AG04450 (cell line): ENCODE measurements at regions not wholly inside any gene's neighbourhood (a gene's known extent, or its start where the extent isn't known, plus 50 kb on each side); places are given as distances from the start of the nearest gene placed in this dataset.
"Not testable (repeated sequence)": the region's sequence is repeated elsewhere in the genome, so short reads cannot be mapped to it uniquely, and the experiment has no call there.

ENCODE experiments used
- CTCF ChIA-PET: fragments of 300-600, 350-600 bp; formaldehyde crosslinking; extraction: SDS; loops from one replicate; lab custom pipeline; 2022; ENCODE audit warnings: antibody characterized with exemption, inconsistent platforms; lab: Charles Lee
- POLR2A ChIA-PET: fragments of 350-600 bp; formaldehyde crosslinking; extraction: SDS; loops from one replicate; lab custom pipeline; 2021; ENCODE audit warnings: antibody characterized with exemption, inconsistent platforms; lab: Yijun Ruan, JAX
- DNase-seq: peaks from one replicate; pipeline ENCODE4 v3.0.0-alpha.2; 2011; ENCODE audit warnings: low read depth, low spot score
- H3K27ac ChIP-seq: one replicate; pipeline ENCODE4 v1.5.1; 2012; ENCODE audit warnings: low read depth, low read length, control low read depth
- H3K27me3 ChIP-seq: one replicate; pipeline ENCODE4 v1.6.0; 2012; ENCODE audit warnings: low read length; ENCODE audit not compliant: control insufficient read depth, insufficient read depth
- H3K4me3 ChIP-seq: 2 replicates; pipeline ENCODE4 v1.5.1; 2011; ENCODE audit warnings: mild to moderate bottlenecking, low read depth, low read length, control low read depth
- H3K9me3 ChIP-seq: 2 replicates; pipeline ENCODE4 v1.5.1; 2012; ENCODE audit warnings: low read length; ENCODE audit not compliant: control insufficient read depth, insufficient read depth
- CTCF ChIP-seq: IDR thresholded peaks from 2 replicates; pipeline ENCODE4 v1.5.1; 2011; ENCODE audit warnings: low read depth, low read length, control low read depth, inconsistent platforms

DNA sequence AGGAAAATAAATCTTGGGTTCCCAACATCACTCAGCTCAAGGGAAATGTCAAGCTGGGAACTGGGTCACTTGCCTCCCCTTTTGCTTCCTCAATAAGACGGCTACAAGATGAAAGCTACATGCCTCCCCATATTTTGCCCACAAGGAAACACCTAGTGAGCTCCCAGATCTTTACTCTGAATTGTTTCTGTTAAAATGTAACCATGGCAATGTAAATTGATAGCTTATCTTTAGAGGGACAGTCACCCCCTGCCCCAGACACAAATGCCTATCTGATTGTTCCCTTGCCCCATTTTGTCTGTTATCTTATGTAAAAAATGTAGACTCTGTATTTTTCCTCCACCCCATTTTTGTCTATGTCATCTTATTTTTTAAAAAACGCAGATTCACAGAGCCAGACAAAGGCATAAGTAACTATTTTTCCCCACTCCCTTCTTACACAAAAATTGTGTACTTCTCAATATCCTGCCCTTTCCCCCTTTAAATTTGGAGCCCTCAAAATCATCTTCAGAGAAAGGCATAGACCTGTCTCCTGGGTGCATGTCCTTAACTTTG is 288.7 kb upstream of the ERCC4 start:
- no peak overlapping the region for H3K27ac ChIP-seq
- no peaks in the 10 kb centered on the region for H3K27me3 ChIP-seq
- peaks cover 24% of the 10 kb centered on the region for H3K9me3 ChIP-seq
- H3K4me3 ChIP-seq = no peak overlapping the region
- POLR2A ChIA-PET = no interaction called here
- CTCF ChIA-PET = no interaction called here
- no peak for TF ChIP-seq CTCF
- DNase-seq = no peak

DNA sequence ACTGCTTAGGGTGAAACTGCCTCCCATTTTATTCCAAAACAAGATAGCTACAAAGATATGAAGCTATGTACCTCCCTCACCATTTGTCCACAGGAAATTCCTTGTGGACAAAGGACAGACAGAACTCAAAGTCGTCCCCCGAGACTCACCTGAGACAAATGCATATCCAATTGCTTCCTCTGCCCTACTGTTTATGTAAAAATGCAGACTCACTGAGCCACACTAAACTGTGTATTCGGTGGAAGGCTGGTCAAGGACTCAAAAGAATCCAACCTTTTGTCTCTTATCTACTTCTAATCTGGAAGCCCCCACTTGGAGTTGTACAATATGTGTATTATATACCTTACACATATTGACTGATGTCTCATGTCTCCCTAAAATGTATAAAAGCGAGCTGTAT is 288.0 kb upstream of the ERCC4 start:
- no peak overlapping the region for H3K4me3 ChIP-seq
- no peak for TF ChIP-seq CTCF
- ChIA-PET CTCF (no interaction called here), POLR2A (no interaction called here)
- DNase-seq = no peak
- no peak overlapping the region for H3K27ac ChIP-seq
- H3K27me3 ChIP-seq = no peaks in the 10 kb centered on the region
- H3K9me3 ChIP-seq = peaks cover 25% of the 10 kb centered on the region

GRCh38 chr16:13632504-13632903 is 287.4 kb upstream of the ERCC4 start:
- peaks cover 25% of the 10 kb centered on the region for H3K9me3 ChIP-seq
- H3K27me3 ChIP-seq, H3K27ac ChIP-seq, H3K4me3 ChIP-seq, DNase-seq, CTCF ChIA-PET, POLR2A ChIA-PET: not testable (repeated sequence)

DNA sequence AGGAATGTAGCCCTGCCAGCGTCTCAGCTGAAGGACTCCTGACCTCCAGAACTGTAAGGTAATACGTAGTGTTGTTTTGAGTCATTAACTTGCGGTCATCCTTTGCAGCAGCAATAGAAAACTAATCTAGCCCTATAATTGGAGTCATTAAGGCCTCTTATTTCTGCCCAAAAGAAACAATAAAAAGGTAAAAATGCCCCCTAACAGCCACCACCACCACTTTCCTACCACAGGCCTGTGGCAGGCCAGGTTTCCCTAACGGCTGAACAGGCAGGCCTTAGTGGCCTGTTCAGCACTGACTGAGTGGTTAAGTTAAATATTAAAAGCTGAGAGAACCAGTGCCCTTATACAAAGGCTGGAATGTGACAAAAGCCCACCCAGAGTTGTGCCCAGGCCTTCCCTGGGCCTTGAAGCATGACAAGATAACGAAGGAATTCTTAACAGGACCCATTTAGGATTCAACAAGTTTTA is 286.5 kb upstream of the ERCC4 start:
- no peak for DNase-seq
- ChIA-PET POLR2A (no interaction called here), CTCF (no interaction called here)

DNA sequence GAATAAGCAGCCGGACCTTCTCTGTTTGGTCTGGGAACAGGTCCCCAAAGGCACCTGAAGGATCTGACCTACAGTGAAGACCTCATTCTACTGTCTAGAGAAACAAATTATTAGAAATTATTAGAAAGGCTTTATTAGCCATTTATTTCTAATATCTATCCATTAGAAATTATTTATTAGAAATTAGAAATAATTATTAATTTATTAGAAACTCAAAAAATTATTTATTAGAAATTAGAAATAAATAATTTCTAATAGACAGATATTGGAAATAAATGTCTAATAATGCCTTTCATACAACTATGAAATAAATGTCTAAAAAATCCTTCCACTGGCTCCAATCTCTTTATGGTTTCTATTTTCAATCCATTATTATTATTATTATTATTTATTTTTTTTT is 285.7 kb upstream of the ERCC4 start:
- Histone ChIP-seq H3K4me3 (no peak overlapping the region), H3K27me3 (no peaks in the 10 kb centered on the region), H3K27ac (no peak overlapping the region), H3K9me3 (peaks cover 34% of the 10 kb centered on the region)
- no peak for DNase-seq
- no peak for TF ChIP-seq CTCF
- ChIA-PET POLR2A (no interaction called here), CTCF (no interaction called here)

More for the DNA sequence above, 286.5 kb upstream of the ERCC4 start:
- Histone ChIP-seq H3K9me3 (peaks cover 26% of the 10 kb centered on the region), H3K4me3 (no peak overlapping the region), H3K27me3 (no peaks in the 10 kb centered on the region), H3K27ac (no peak overlapping the region)
- TF ChIP-seq CTCF = no peak
